PC-9 (cell line): ENCODE measurements at regions not wholly inside any gene's neighbourhood (a gene's known extent, or its start where the extent isn't known, plus 50 kb on each side); places are given as distances from the start of the nearest gene placed in this dataset.

Source experiments
- BruUV-seq: library from RNA; stranded (reverse); fragments of 400-500 nt; replicated peaks from 2 replicates; lab custom pipeline; 2021; lab: Mats Ljungman, UMichigan
- CTCF ChIA-PET: fragments of 300-600 bp; sonication (Branson Sonifier 250); formaldehyde crosslinking; loops from one replicate; lab custom pipeline; 2022; ENCODE audit warnings: antibody characterized with exemption; lab: Charles Lee
- POLR2A ChIA-PET: fragments of 300-600 bp; sonication (Branson Sonifier 250); formaldehyde crosslinking; loops from one replicate; lab custom pipeline; 2022; ENCODE audit warnings: antibody characterized with exemption; ENCODE audit not compliant: unreplicated experiment; lab: Charles Lee
- DNase-seq, 2 experiments: peaks; one replicate each; pipeline versions ENCODE4 v3.0.0 to v3.0.0-alpha.2; 2015 to 2022; ENCODE audit warnings: mixed read lengths in 1 of 2
- H2AFZ ChIP-seq: fragments of 200-600 bp; sonication (generic); 2 replicates; pipeline ENCODE4 v1.8.1; 2017; ENCODE audit warnings: antibody characterized with exemption
- H3F3A ChIP-seq: fragments of 200-600 bp; sonication (generic); 2 replicates; pipeline ENCODE4 v1.8.1; 2017; ENCODE audit warnings: antibody characterized with exemption, mild to moderate bottlenecking, low read depth; ENCODE audit not compliant: insufficient read depth
- H3K27ac ChIP-seq: fragments of 200-600 bp; sonication (generic); 2 replicates; pipeline ENCODE4 v1.6.1; 2016; ENCODE audit warnings: mixed run types
- H3K27me3 ChIP-seq: fragments of 200-600 bp; sonication (generic); 2 replicates; pipeline ENCODE4 v1.6.1; 2016; ENCODE audit warnings: low read depth, mixed run types; ENCODE audit not compliant: insufficient read depth
- H3K36me3 ChIP-seq: fragments of 200-600 bp; sonication (generic); 2 replicates; pipeline ENCODE4 v1.6.1; 2016; ENCODE audit warnings: low read depth, mixed run types
- H3K4me1 ChIP-seq: fragments of 200-600 bp; sonication (generic); replicated peaks from 2 replicates; pipeline ENCODE4 v1.6.1; 2016; ENCODE audit warnings: mixed run types; ENCODE audit not compliant: insufficient read depth
- H3K4me2 ChIP-seq: fragments of 200-600 bp; sonication (generic); 2 replicates; pipeline ENCODE4 v1.6.1; 2017; ENCODE audit warnings: mixed run types
- H3K4me3 ChIP-seq: fragments of 200-600 bp; sonication (generic); 2 replicates; pipeline ENCODE4 v1.6.1; 2016; ENCODE audit warnings: mixed run types
- H3K79me2 ChIP-seq: fragments of 200-600 bp; sonication (generic); 2 replicates; pipeline ENCODE4 v1.6.1; 2017; ENCODE audit warnings: low read depth, mixed run types
- H3K9me2 ChIP-seq: fragments of 200-600 bp; sonication (generic); 2 replicates; pipeline ENCODE4 v1.8.1; 2017; ENCODE audit warnings: mild to moderate bottlenecking; ENCODE audit not compliant: insufficient read depth
- H3K9me3 ChIP-seq: fragments of 200-600 bp; sonication (generic); 2 replicates; pipeline ENCODE4 v1.8.1; 2016; ENCODE audit warnings: low read depth; ENCODE audit not compliant: insufficient read depth
- H4K20me1 ChIP-seq: fragments of 200-600 bp; sonication (generic); 2 replicates; pipeline ENCODE4 v1.8.1; 2017; ENCODE audit not compliant: insufficient read depth
- CTCF ChIP-seq: fragments of 200-600 bp; sonication (generic); conservative IDR thresholded peaks from 2 replicates; pipeline ENCODE4 v1.6.1; 2017; ENCODE audit warnings: mixed run types, antibody characterized with exemption, mild to moderate bottlenecking, moderate library complexity
- EZH2 ChIP-seq: fragments of 200-600 bp; sonication (generic); IDR thresholded peaks from 2 replicates; pipeline ENCODE4 v1.8.0; 2017; ENCODE audit warnings: antibody characterized with exemption, low read depth
- intact Hi-C: fragments of 100-400 bp; cut with micrococcal nuclease; formaldehyde crosslinking; loops from one replicate; pipeline ENCODE4 v1.10.0; 2022; ENCODE audit not compliant: unreplicated experiment

GRCh38 chr18:8926464-8926863, 176.0 kb upstream of the NDUFV2 start:
- H3K79me2 ChIP-seq, result no peaks in the 10 kb centered on the region
- no TSS peak for BruUV-seq
- intact Hi-C loops, result no loop called here
- no peak overlapping the region for H3K4me2 ChIP-seq
- no peaks in the 10 kb centered on the region for H4K20me1 ChIP-seq
- TF ChIP-seq CTCF (no peak), EZH2 (no peak)
- H3K27me3 ChIP-seq, result no peaks in the 10 kb centered on the region
- no peaks in the 10 kb centered on the region for H3F3A ChIP-seq
- no peak overlapping the region for H3K4me3 ChIP-seq
- H3K27ac ChIP-seq, result no peak overlapping the region
- no peaks in the 10 kb centered on the region for H3K4me1 ChIP-seq
- H3K36me3 ChIP-seq, result no peaks in the 10 kb centered on the region
- peaks cover 10% of the 10 kb centered on the region; the same call in 1 of the 2 replicates for H3K9me3 ChIP-seq
- ChIA-PET POLR2A (no interaction called here), CTCF (no interaction called here)
- no peak overlapping the region for H2AFZ ChIP-seq
- DNase-seq, result no peak
- no peaks in the 10 kb centered on the region for H3K9me2 ChIP-seq

GRCh38 chr18:8928044-8928443, 174.5 kb upstream of the NDUFV2 start:
- no peak overlapping the region for H3K4me2 ChIP-seq
- H3K36me3 ChIP-seq, result no peaks in the 10 kb centered on the region
- no peak for TF ChIP-seq CTCF
- no peak for TF ChIP-seq EZH2
- no peaks in the 10 kb centered on the region for H3K4me1 ChIP-seq
- no peak overlapping the region for H3K27ac ChIP-seq
- no peak overlapping the region for H2AFZ ChIP-seq
- H3K79me2 ChIP-seq, result no peaks in the 10 kb centered on the region
- no peaks in the 10 kb centered on the region for H4K20me1 ChIP-seq
- H3F3A ChIP-seq, result no peaks in the 10 kb centered on the region
- no peaks in the 10 kb centered on the region for H3K27me3 ChIP-seq
- no peaks in the 10 kb centered on the region for H3K9me2 ChIP-seq
- CTCF ChIA-PET, result no interaction called here
- no peak overlapping the region for H3K4me3 ChIP-seq
- BruUV-seq, result no TSS peak
- peaks cover 16% of the 10 kb centered on the region; the same call in 1 of the 2 replicates for H3K9me3 ChIP-seq
- POLR2A ChIA-PET, result no interaction called here
- intact Hi-C loops, result no loop called here
- no peak for DNase-seq

- no TSS peak for BruUV-seq
Measured at GRCh38 chr18:8928847-8929780, 173.4 kb upstream of the NDUFV2 start.

More at GRCh38 chr18:8928847-8929780, 173.4 kb upstream of the NDUFV2 start:
- H3K4me2 ChIP-seq, result no peak overlapping the region
- H3K36me3 ChIP-seq, result no peaks in the 10 kb centered on the region
- peaks cover 16% of the 10 kb centered on the region; the same call in 1 of the 2 replicates for H3K9me3 ChIP-seq
- no peak overlapping the region for H3K27ac ChIP-seq
- POLR2A ChIA-PET, result no interaction called here
- no peaks in the 10 kb centered on the region for H3K27me3 ChIP-seq
- no peaks in the 10 kb centered on the region for H3F3A ChIP-seq
- intact Hi-C loops, result no loop called here
- H3K4me3 ChIP-seq, result no peak overlapping the region
- H3K79me2 ChIP-seq, result no peaks in the 10 kb centered on the region
- H3K4me1 ChIP-seq, result no peaks in the 10 kb centered on the region
- no peaks in the 10 kb centered on the region for H4K20me1 ChIP-seq
- TF ChIP-seq EZH2 (no peak), CTCF (no peak)
- CTCF ChIA-PET, result no interaction called here
- H2AFZ ChIP-seq, result no peak overlapping the region
- H3K9me2 ChIP-seq, result no peaks in the 10 kb centered on the region
- no peak for DNase-seq
